Myocyte (in vitro differentiated cells): ENCODE measurements at regions not wholly inside any gene's neighbourhood (a gene's known extent, or its start where the extent isn't known, plus 50 kb on each side); places are given as distances from the start of the nearest gene placed in this dataset.

Experiments
- DNase-seq: peaks from one replicate; pipeline ENCODE4 v3.0.0-alpha.2; 2012; ENCODE audit warnings: low read depth
- microRNA counts: library from miRNA; unstranded; fragments of <30 nt; microRNA quantifications from one replicate; lab custom pipeline; 2016
- microRNA-seq: library from miRNA; unstranded; fragments of <30 nt; microRNA quantifications from one replicate; pipeline ENCODE4, GENCODE V29; 2016

- DNase-seq, result no peak
Observed at GRCh38 chr21:17461582-17461981, 51.3 kb upstream of the CXADR start.

GRCh38 chr21:17462276-17462981, 50.4 kb upstream of the CXADR start:
- no peak for DNase-seq

MicroRNA genes in the stretch of these regions (microRNA counts, 767-probe panel; counts per million panel counts)
- microRNA hsa-let-7c (lab: Ali Mortazavi, UCI) (11,430 counts per million, percentile 52 among the panel's probes with 10 or more counts), microRNA hsa-miR-99a-5p (lab: Ali Mortazavi, UCI) (13,114 counts per million, percentile 64 among the panel's probes with 10 or more counts)

Small RNA genes in the stretch of these regions (microRNA-seq; reads per million reads assigned to microRNA genes)
- gene MIR125B2 (210 reads per million, percentile 65 among the genes with 10 or more reads in this experiment), gene MIR99A (12,195 reads per million, percentile 97 among the genes with 10 or more reads in this experiment), gene MIRLET7C (2,811 reads per million, percentile 89 among the genes with 10 or more reads in this experiment)
